Stimulated activated CD8-positive, alpha-beta memory T cell treated with anti-CD3 and anti-CD28 coated beads, Interleukin-15, amount 100 ng/mL, for 48 hours (primary cell): ENCODE measurements at regions not wholly inside any gene's neighbourhood (a gene's known extent, or its start where the extent isn't known, plus 50 kb on each side); places are given as distances from the start of the nearest gene placed in this dataset.

Experiments
- DNase-seq, 2 donors: peaks; one replicate each; pipeline ENCODE4 v3.0.0-alpha.2; 2020; ENCODE audit warnings: low read depth in 2 of 2

DNA sequence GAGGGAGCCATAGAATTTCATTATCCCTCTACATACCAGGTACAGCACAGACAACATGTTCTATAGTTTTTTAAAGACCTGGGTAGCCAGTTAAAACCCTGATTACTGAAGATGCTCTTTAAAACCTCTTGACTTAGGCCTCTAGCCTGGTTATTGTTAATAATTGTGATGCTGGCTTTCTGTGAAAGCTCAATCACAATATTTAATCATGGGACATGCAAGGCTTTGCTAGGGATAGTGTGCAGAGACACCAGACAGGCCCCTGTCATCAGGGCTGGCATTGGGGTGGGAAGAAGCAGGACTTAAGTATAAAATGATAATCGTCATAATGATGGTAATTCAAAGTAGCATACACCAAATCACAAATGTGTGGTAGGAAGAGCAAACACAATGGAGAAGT lies 274.4 kb downstream of the PTBP2 start:
- DNase-seq, result no peak

GRCh38 chr1:96997717-96998116 lies 276.1 kb downstream of the PTBP2 start:
- no peak for DNase-seq

DNA sequence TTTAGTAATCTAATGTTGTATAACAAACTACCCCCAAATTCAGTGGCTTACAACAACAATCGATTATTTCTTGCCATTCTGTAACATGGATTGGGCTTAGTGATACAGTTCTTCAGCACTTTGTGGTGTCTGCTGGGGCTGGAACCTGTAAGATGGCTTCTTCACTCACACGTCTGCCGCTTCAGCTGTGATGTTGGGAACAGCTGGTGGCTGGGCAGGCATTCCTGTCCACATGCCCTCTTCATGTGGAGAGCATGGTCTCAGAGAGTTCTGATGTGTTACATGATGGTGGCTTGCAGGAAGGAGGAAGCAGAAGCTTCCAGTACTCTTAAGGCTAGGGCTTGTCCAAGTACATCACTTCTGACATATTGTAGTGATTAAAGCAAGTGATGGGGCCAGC lies 276.9 kb downstream of the PTBP2 start:
- no peak for DNase-seq

- no peak for DNase-seq
Measured at GRCh38 chr1:96999191-96999590, 277.6 kb downstream of the PTBP2 start.

DNA sequence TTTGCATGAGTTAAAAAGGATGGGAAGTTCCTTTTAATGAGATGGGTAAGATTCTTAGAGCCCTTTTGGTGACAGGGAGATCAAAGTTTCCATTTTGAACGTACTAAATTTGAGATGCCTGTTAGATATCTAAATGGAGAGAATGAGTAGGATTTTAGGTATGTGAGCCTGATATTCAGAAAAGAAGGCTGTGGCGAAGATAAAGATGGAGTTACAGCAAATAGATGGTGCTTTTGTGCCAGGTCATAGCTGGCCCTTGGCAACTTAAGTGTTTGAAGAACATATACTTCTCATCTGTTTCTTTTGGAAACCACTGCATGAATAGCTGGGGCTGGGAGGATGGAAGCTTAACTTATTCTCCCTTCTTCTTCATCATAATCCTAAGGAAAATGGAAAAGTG lies 282.5 kb downstream of the PTBP2 start:
- no peak for DNase-seq

DNA sequence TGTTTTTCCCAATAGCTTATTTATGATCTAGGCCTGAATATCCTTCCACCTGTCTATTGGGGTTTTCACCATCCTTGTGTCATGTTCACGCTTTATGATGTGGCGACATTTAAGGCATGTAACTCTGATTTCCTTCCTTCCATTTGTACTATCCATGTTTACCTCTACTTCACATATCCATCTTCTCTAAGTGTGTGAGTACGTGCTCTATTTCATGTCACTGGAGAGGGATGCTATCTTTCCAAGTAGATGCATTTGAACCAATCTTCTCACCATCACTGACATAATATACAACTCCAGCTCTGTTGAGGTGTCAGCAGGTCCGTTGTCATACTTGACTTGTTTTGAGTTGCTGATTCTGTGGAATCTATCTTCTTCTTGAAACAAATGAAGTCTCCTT lies 283.2 kb downstream of the PTBP2 start:
- no peak for DNase-seq

GRCh38 chr1:97006044-97006661 lies 284.6 kb downstream of the PTBP2 start:
- no peak for DNase-seq

DNA sequence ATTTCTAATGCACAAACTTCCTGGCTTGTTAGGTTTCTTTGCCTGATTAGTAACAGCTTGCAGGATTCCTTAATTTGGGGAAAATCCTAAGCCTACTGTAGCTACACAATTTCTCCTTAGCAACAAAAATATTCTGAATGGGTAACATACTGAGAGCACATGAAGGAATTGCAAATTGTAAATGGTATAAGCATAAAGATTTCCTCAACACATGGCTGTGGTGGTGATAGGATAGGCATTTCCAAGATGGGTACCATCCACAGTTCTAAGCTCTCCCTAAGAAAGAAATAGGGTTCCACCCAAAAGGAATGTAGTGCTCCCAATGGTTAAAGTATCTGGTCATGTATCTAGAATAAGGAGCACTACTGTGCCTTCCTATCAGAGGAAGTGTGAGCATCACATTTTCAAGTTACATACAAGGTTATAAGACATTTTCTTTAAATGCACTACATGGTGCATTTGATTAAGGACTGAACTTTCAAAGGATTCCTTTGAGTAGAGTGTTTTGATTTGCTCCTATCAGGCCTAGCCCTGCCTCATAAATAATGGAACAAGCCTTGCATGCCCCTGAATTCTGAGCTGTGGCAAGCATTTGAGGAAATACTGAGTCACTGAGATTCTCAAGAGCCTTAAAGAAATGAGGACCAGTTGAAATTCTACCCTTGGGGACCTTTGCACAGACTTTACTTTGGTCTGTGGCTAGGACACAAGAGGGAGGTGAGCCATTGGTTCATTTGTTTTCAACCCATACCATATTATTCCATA lies 286.4 kb downstream of the PTBP2 start:
- DNase-seq, result no peak

GRCh38 chr1:97010566-97011264 lies 289.1 kb downstream of the PTBP2 start:
- no peak for DNase-seq

- no peak for DNase-seq
Measured at GRCh38 chr1:97013136-97013535, 291.6 kb downstream of the PTBP2 start.

DNA sequence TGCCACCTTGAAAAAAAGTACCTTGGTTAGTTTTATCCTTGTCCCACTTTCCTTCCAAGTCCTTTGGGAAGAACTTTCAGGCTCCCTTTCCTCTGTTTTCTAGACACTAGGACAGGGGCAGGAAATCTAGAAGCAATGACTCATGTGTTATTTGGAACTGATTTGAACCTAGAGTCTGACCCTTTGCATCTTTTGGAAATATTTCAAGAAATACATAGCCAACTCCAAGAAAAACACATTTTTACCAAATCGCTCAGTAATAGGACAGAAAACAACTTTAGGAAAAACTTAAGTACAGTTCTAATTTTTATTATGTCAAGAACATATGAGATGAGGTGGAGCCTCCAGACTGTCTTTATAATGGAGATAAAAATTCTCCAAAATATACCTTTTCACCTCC lies 292.4 kb downstream of the PTBP2 start:
- DNase-seq, result no peak

- DNase-seq, result no peak
Measured at GRCh38 chr1:97014426-97014825, 292.8 kb downstream of the PTBP2 start.

DNA sequence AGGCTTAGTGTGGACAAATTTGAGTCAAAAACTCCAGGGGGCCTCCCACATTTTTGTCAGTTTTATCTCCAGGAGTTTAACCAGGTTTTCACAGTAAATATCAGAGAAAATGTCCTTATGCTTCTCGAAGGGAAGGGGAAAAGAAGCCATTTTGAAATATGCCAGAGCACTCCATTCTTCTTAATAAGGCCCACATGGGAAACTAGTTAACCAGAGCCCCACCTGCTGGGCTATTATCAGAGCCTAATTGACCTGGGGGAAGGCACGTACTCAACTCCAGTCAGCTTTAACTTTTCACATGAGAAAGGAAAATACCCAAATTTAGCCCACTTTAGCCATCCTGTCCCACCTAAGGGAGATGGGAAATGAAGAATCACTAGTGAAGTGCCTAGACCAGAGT lies 296.3 kb downstream of the PTBP2 start:
- no peak for DNase-seq
